Mesendoderm (in vitro differentiated cells): ENCODE measurements at regions not wholly inside any gene's neighbourhood (a gene's known extent, or its start where the extent isn't known, plus 50 kb on each side); places are given as distances from the start of the nearest gene placed in this dataset.

Experiments
- DNase-seq: peaks from one replicate; pipeline ENCODE4 v3.0.0; 2013
- H2AK5ac ChIP-seq: 2 replicates; pipeline ENCODE4 v1.6.1; 2013; ENCODE audit warnings: low read length, inconsistent platforms
- H2BK120ac ChIP-seq: 2 replicates; pipeline ENCODE4 v1.6.1; 2013; ENCODE audit warnings: low read depth, mild to moderate bottlenecking, low read length, moderate library complexity, mixed read lengths
- H2BK15ac ChIP-seq: replicated peaks from 2 replicates; pipeline ENCODE4 v1.6.1; 2013; ENCODE audit warnings: low read depth, mild to moderate bottlenecking, moderate library complexity
- H2BK5ac ChIP-seq: 2 replicates; pipeline ENCODE4 v1.6.1; 2013; ENCODE audit warnings: low read length, inconsistent platforms
- H3K18ac ChIP-seq: 2 replicates; pipeline ENCODE4 v1.6.1; 2013; ENCODE audit warnings: mild to moderate bottlenecking, low read length, mixed read lengths
- H3K23ac ChIP-seq: one replicate; pipeline ENCODE4 v1.6.1; 2013; ENCODE audit warnings: low read length
- H3K27ac ChIP-seq: 2 replicates; pipeline ENCODE4 v1.5.1; 2013; ENCODE audit warnings: low read depth, mild to moderate bottlenecking, inconsistent platforms, low read length, moderate library complexity
- H3K27me3 ChIP-seq: 2 replicates; pipeline ENCODE4 v1.6.1; 2013; ENCODE audit warnings: low read length, control low read depth, mild to moderate bottlenecking, inconsistent platforms; ENCODE audit not compliant: insufficient read depth, poor library complexity
- H3K36me3 ChIP-seq: 2 replicates; pipeline ENCODE4 v1.6.1; 2013; ENCODE audit warnings: low read length, inconsistent platforms; ENCODE audit not compliant: control insufficient read depth, insufficient read depth
- H3K4ac ChIP-seq: one replicate; pipeline ENCODE4 v1.6.1; 2013; ENCODE audit warnings: low read depth, mild to moderate bottlenecking, low read length, moderate library complexity
- H3K4me1 ChIP-seq: 2 replicates; pipeline ENCODE4 v1.6.1; 2013; ENCODE audit warnings: low read depth, low read length, inconsistent platforms; ENCODE audit not compliant: control insufficient read depth
- H3K4me2 ChIP-seq: 2 replicates; pipeline ENCODE4 v1.6.1; 2013; ENCODE audit warnings: low read length
- H3K4me3 ChIP-seq: 2 replicates; pipeline ENCODE4 v1.5.1; 2013; ENCODE audit warnings: mild to moderate bottlenecking, low read length
- H3K56ac ChIP-seq: one replicate; pipeline ENCODE4 v1.6.1; 2013; ENCODE audit warnings: low read length
- H3K79me1 ChIP-seq: 2 replicates; pipeline ENCODE4 v1.6.1; 2013; ENCODE audit warnings: low read length, inconsistent platforms
- H3K79me2 ChIP-seq: 2 replicates; pipeline ENCODE4 v1.6.1; 2013; ENCODE audit warnings: mild to moderate bottlenecking, low read length; ENCODE audit not compliant: control insufficient read depth, insufficient read depth
- H3K9ac ChIP-seq: 2 replicates; pipeline ENCODE4 v1.6.1; 2013; ENCODE audit warnings: low read length, inconsistent platforms
- H4K5ac ChIP-seq: one replicate; pipeline ENCODE4 v1.6.1; 2013; ENCODE audit warnings: low read length
- H4K8ac ChIP-seq: one replicate; pipeline ENCODE4 v1.6.1; 2013; ENCODE audit warnings: low read depth, mild to moderate bottlenecking, control low read depth, low read length, moderate library complexity
- WGBS: extraction: QIAGEN DNeasy Blood & Tissue Kit; methylation state at CpG from one replicate; pipeline ENCODE4 v1.1.7; 2013; ENCODE audit warnings: low lambda C conversion rate, missing lambda C conversion rate; ENCODE audit not compliant: insufficient coverage; ENCODE audit errors: extremely low coverage; 5-methylcytosine and 5-hydroxymethylcytosine counted together

DNA sequence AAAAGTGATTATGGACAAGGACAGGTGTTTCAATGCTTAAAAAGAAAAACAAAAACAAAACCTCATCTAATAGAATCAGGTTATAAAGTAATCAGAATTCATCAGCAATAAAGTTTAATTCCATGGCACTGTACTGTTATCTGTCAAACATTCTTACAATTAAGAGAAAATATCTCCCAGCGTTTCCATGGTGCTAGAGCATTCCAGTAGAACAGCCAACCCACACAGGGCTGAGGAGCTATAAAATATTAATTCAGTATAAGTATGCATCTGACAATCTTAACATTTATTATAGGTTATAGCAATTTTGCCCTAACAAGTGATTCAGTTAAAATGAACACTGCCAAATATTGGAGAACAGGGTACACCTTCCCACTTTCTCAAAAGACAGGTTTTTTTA, 128.7 kb upstream of the DEPDC1 start:
- Histone ChIP-seq H3K18ac (no peak overlapping the region), H3K23ac (no peak overlapping the region), H4K5ac (no peak overlapping the region), H3K79me2 (no peaks in the 10 kb centered on the region), H3K4me1 (no peaks in the 10 kb centered on the region), H3K4me2 (no peak overlapping the region), H3K79me1 (no peaks in the 10 kb centered on the region), H3K36me3 (no peaks in the 10 kb centered on the region), H3K27ac (no peak overlapping the region), H3K4me3 (no peak overlapping the region), H2BK5ac (no peak overlapping the region), H2BK15ac (no peak overlapping the region), H2BK120ac (no peak overlapping the region), H3K9ac (no peak overlapping the region), H3K27me3 (no peaks in the 10 kb centered on the region), H2AK5ac (no peak overlapping the region), H4K8ac (no peak overlapping the region), H3K4ac (no peak overlapping the region), H3K56ac (no peak overlapping the region)
- WGBS = no CpG with 5 or more reads among the region's 1 CpG
- DNase-seq = no peak

DNA sequence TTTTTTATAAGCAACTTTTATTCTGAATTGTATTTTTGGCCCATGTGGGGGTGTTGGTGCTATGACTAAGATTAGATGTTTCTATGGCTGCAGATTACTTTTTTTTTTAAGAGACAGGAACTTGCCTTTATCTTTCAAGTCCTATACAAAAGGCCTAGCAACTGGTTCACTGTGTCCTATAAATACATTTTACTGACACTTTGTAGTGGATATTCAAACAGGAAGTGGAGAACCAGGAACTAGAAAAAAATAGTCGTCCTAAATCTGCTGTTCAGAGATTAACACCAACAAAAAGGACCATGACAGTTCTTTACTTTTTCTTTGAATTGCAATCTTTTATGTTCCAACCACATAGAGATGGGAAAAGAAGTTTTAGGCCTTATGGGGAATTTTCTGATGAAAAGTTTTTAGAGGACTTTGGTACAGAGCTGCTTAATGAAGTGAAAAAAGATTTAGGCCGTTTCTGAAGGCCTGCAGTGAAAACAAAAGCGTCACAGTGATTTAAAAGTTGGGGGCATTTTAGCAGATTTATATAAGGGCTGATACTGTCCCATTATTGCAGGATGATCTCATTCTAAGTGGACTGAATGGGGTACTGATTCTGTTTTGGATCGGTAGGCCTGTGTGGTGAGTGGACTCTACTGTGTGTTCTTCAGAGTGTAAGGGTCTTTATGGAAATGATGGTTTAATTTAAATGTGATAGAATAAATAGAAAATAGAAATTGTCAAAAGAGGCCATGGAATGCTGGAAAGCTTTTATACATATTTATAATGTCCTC, 136.4 kb upstream of the DEPDC1 start:
- Histone ChIP-seq H4K5ac (no peak overlapping the region), H2BK15ac (no peak overlapping the region), H3K27me3 (no peaks in the 10 kb centered on the region), H3K4me2 (no peak overlapping the region), H3K9ac (no peak overlapping the region), H3K23ac (no peak overlapping the region), H3K79me1 (no peaks in the 10 kb centered on the region), H4K8ac (no peak overlapping the region), H3K56ac (no peak overlapping the region), H3K4me3 (no peak overlapping the region), H2AK5ac (no peak overlapping the region), H3K36me3 (no peaks in the 10 kb centered on the region), H2BK120ac (no peak overlapping the region), H2BK5ac (no peak overlapping the region), H3K18ac (no peak overlapping the region), H3K27ac (no peak overlapping the region), H3K4me1 (no peaks in the 10 kb centered on the region), H3K79me2 (no peaks in the 10 kb centered on the region), H3K4ac (no peak overlapping the region)
- no CpG with 5 or more reads among the region's 4 CpGs for WGBS
- DNase-seq = no peak

DNA sequence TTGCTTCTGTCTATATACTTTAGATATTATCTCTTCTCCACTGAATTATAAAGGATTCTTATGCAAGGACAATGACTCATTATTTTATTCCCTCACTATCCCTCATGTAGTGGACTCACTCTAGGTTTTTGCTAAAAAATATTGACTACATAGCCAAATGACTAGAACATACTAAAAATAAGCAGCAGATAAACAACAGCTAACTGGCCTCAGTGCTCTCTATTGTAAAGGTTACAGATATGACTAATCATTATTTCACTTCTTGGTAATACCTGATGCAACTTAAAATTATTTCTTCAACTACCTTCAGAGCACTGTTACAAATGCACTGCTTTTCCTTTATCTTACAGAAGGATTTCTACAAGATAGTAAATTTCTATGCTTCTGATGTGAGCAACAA, 147.6 kb upstream of the DEPDC1 start:
- H3K23ac ChIP-seq = no peak overlapping the region
- H3K4me2 ChIP-seq = no peak overlapping the region
- no peak overlapping the region for H3K9ac ChIP-seq
- H3K4me3 ChIP-seq = no peak overlapping the region
- H3K36me3 ChIP-seq = no peaks in the 10 kb centered on the region
- no peak overlapping the region for H3K56ac ChIP-seq
- no peak overlapping the region for H4K8ac ChIP-seq
- no peak overlapping the region for H2AK5ac ChIP-seq
- no peak overlapping the region for H2BK120ac ChIP-seq
- H3K4me1 ChIP-seq = no peaks in the 10 kb centered on the region
- no peaks in the 10 kb centered on the region for H3K79me2 ChIP-seq
- no peak overlapping the region for H2BK5ac ChIP-seq
- DNase-seq = no peak
- H3K4ac ChIP-seq = no peak overlapping the region
- H3K27ac ChIP-seq = no peak overlapping the region
- H3K27me3 ChIP-seq = no peaks in the 10 kb centered on the region
- no peaks in the 10 kb centered on the region for H3K79me1 ChIP-seq
- H2BK15ac ChIP-seq = no peak overlapping the region
- H4K5ac ChIP-seq = no peak overlapping the region
- H3K18ac ChIP-seq = no peak overlapping the region

DNA sequence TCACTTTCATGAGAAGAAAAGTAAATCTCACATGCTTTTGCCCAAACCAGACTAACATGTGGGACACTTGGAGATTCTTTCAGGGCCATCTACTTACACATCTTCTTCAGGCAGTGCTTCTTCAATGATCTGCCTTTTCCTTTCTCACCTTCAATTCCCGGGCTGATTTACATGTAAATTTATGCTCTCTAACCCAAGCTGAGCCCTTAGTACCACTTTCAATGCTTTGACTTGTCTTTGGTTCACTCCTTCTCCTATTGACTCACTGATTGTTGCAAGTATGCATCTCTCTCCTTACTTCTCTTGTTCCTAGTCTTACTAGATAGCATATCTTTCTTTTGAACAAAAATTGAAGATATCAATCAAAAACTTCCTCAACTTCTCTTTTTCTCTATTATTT, 154.2 kb upstream of the DEPDC1 start:
- no peak overlapping the region for H3K4ac ChIP-seq
- WGBS = no CpG with 5 or more reads among the region's 1 CpG
- H2BK120ac ChIP-seq = no peak overlapping the region
- no peak overlapping the region for H3K4me3 ChIP-seq
- H3K79me1 ChIP-seq = no peaks in the 10 kb centered on the region
- DNase-seq = no peak
- no peak overlapping the region for H3K18ac ChIP-seq
- no peak overlapping the region for H3K27ac ChIP-seq
- H3K23ac ChIP-seq = no peak overlapping the region
- H4K8ac ChIP-seq = no peak overlapping the region
- no peak overlapping the region for H4K5ac ChIP-seq
- H3K4me1 ChIP-seq = no peaks in the 10 kb centered on the region
- H3K79me2 ChIP-seq = no peaks in the 10 kb centered on the region
- H2BK5ac ChIP-seq = no peak overlapping the region
- no peaks in the 10 kb centered on the region for H3K27me3 ChIP-seq
- H3K4me2 ChIP-seq = no peak overlapping the region
- no peak overlapping the region for H3K56ac ChIP-seq
- no peak overlapping the region for H2BK15ac ChIP-seq
- no peaks in the 10 kb centered on the region for H3K36me3 ChIP-seq
- H3K9ac ChIP-seq = no peak overlapping the region
- H2AK5ac ChIP-seq = no peak overlapping the region

DNA sequence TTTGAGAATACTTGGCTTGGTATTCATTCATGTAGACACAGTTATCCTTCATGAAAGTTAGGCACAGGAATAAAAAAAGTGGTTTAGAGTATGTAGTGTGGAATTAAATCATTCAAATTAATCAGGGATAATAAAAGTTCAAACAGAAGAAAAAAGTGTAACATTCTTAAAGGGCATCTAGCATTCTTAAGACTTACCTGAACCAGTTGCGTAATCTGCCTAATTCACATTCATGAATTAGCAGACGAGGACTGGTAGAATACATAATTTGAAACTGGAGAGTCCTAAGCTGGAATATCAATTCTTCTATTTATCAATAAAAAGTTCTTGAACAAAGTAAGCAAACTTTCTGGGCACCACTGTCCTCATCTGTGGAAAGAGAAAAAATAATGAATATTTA, 157.0 kb upstream of the DEPDC1 start:
- H3K36me3 ChIP-seq = no peaks in the 10 kb centered on the region
- no peaks in the 10 kb centered on the region for H3K79me1 ChIP-seq
- WGBS = no CpG with 5 or more reads among the region's 2 CpGs
- H3K79me2 ChIP-seq = no peaks in the 10 kb centered on the region
- no peak overlapping the region for H3K27ac ChIP-seq
- H2BK5ac ChIP-seq = no peak overlapping the region
- H3K23ac ChIP-seq = no peak overlapping the region
- no peaks in the 10 kb centered on the region for H3K27me3 ChIP-seq
- no peak for DNase-seq
- no peak overlapping the region for H3K56ac ChIP-seq
- H3K9ac ChIP-seq = no peak overlapping the region
- H4K8ac ChIP-seq = no peak overlapping the region
- H4K5ac ChIP-seq = no peak overlapping the region
- H3K4me2 ChIP-seq = no peak overlapping the region
- H2BK120ac ChIP-seq = no peak overlapping the region
- no peak overlapping the region for H3K4ac ChIP-seq
- no peak overlapping the region for H2BK15ac ChIP-seq
- no peak overlapping the region for H2AK5ac ChIP-seq
- no peak overlapping the region for H3K4me3 ChIP-seq
- no peaks in the 10 kb centered on the region for H3K4me1 ChIP-seq
- no peak overlapping the region for H3K18ac ChIP-seq

DNA sequence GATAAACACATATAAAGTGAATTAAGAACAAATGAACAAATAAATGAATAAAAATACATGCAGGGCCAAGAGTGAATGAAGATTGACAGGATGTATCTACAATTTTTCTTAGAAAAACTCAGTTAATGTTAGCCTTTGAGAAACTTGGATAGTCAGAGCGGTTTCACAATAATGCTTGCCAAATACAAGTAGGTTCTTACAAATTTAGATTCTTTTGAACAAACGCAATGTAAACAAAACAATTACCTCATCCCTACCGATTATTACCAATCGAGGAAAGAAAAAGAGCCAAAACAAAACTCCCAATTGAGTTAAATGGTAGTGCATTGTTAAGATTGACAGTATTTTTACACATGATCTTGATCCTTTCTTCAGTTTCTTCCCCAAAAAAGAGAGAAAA, 176.9 kb upstream of the DEPDC1 start:
- 100% methylated on average over 1 of the region's 4 CpGs for WGBS
- H4K8ac ChIP-seq = no peak overlapping the region

More for the DNA sequence above, 176.9 kb upstream of the DEPDC1 start:
- H3K23ac ChIP-seq = no peak overlapping the region
- H3K27ac ChIP-seq = no peak overlapping the region
- no peak overlapping the region for H4K5ac ChIP-seq
- H3K4ac ChIP-seq = no peak overlapping the region
- no peak overlapping the region for H3K56ac ChIP-seq
- no peak overlapping the region for H3K18ac ChIP-seq
- no peak for DNase-seq
- H2AK5ac ChIP-seq = no peak overlapping the region
- H3K4me3 ChIP-seq = no peak overlapping the region
- no peak overlapping the region for H3K9ac ChIP-seq
- no peak overlapping the region for H2BK15ac ChIP-seq
- no peak overlapping the region for H2BK120ac ChIP-seq
- no peaks in the 10 kb centered on the region for H3K79me2 ChIP-seq
- H3K27me3 ChIP-seq = no peaks in the 10 kb centered on the region
- no peaks in the 10 kb centered on the region for H3K36me3 ChIP-seq
- H3K4me2 ChIP-seq = no peak overlapping the region
- no peaks in the 10 kb centered on the region for H3K4me1 ChIP-seq
- no peaks in the 10 kb centered on the region for H3K79me1 ChIP-seq
- no peak overlapping the region for H2BK5ac ChIP-seq
